Left lung (tissue), 4 donors: ENCODE measurements at regions not wholly inside any gene's neighbourhood (a gene's known extent, or its start where the extent isn't known, plus 50 kb on each side); places are given as distances from the start of the nearest gene placed in this dataset.

Experiments used
- ATAC-seq: fragments of 200-7000 bp; cut with Tn5 transposase; one replicate; pipeline ENCODE4 v1.9.1; 2020; ENCODE audit warnings: moderate library complexity
- DNase-seq, 4 donors: peaks; one replicate each; pipeline ENCODE4 v3.0.0-alpha.2; 2013 to 2020
- H3K27ac ChIP-seq, 2 donors: fragments of 200-600 bp; sonication (generic) in 1 of 2; one replicate each; pipeline versions ENCODE4 v1.5.0 to v1.8.0; 2020 to 2021
- H3K27me3 ChIP-seq, 2 donors: fragments of 200-600 bp; sonication (generic) in 1 of 2; one replicate each; pipeline versions ENCODE4 v1.5.0 to v1.8.0; 2020 to 2021
- H3K36me3 ChIP-seq, 2 donors: fragments of 200-600 bp; sonication (generic) in 1 of 2; one replicate each; pipeline versions ENCODE4 v1.5.0 to v1.8.0; 2020 to 2021
- H3K4me1 ChIP-seq, 2 donors: fragments of 200-600 bp; one replicate each; pipeline ENCODE4 v1.8.0; 2021
- H3K4me3 ChIP-seq, 2 donors: fragments of 200-600 bp; sonication (generic) in 1 of 2; one replicate each; pipeline versions ENCODE4 v1.5.0 to v1.8.0; 2020 to 2021; ENCODE audit warnings: mild to moderate bottlenecking in 1 of 2
- H3K9me3 ChIP-seq, 2 donors: fragments of 200-600 bp; sonication (generic) in 1 of 2; one replicate each; pipeline versions ENCODE4 v1.5.0 to v1.8.0; 2020 to 2021
- CTCF ChIP-seq, 2 donors: fragments of 200-600 bp; sonication (generic) in 1 of 2; IDR thresholded peaks; one replicate each; pipeline versions ENCODE4 v1.5.0 to v1.8.0; 2021; ENCODE audit warnings: antibody characterized with exemption in 2 of 2
- intact Hi-C, 2 donors: fragments of 100-400 bp; cut with DNase I; formaldehyde crosslinking; loops; one replicate each; pipeline versions ENCODE4 v1.11.2 to v1.14.2; 2022
- donor health status: DM: no; HTN: yes; CAD: no.
- donor health status: DM: no; HTN: no; CAD: no.

- Histone ChIP-seq H3K4me1 (no peaks in the 10 kb centered on the region), H3K36me3 (no peaks in the 10 kb centered on the region), H3K27me3 (no peaks in the 10 kb centered on the region), H3K27ac (no peak overlapping the region), H3K4me3 (no peak overlapping the region), H3K9me3 (peaks cover 0 to 59% of the 10 kb centered on the region in 2 donors)
- DNase-seq (no peak), ATAC-seq (no peak)
- intact Hi-C loops, result no loop called here
- TF ChIP-seq CTCF (IDR thresholded peaks at IDR 0.05), result no peak
Measured at GRCh38 chr6:117761610-117762009, 86.3 kb downstream of the NUS1 start.

- no peak for ATAC-seq
- no peaks in the 10 kb centered on the region for H3K27me3 ChIP-seq
- no peaks in the 10 kb centered on the region for H3K36me3 ChIP-seq
- peaks cover 0 to 4% of the 10 kb centered on the region in 2 donors for H3K9me3 ChIP-seq
- no peak overlapping the region for H3K4me3 ChIP-seq
- DNase-seq, result no peak
- no peaks in the 10 kb centered on the region for H3K4me1 ChIP-seq
- no peak for TF ChIP-seq CTCF (IDR thresholded peaks at IDR 0.05)
- intact Hi-C loops, result no loop called here
- H3K27ac ChIP-seq, result no peak overlapping the region
Measured at GRCh38 chr6:117771403-117771802, 96.1 kb downstream of the NUS1 start.

GRCh38 chr6:117776441-117776840 lies 101.2 kb downstream of the NUS1 start:
- ATAC-seq (no peak), DNase-seq (no peak)
- Histone ChIP-seq H3K4me1 (no peaks in the 10 kb centered on the region), H3K27ac (no peak overlapping the region), H3K27me3 (no peaks in the 10 kb centered on the region), H3K36me3 (no peaks in the 10 kb centered on the region), H3K4me3 (no peak overlapping the region), H3K9me3 (no peaks in the 10 kb centered on the region)
- intact Hi-C loops, result no loop called here
- no peak for TF ChIP-seq CTCF (IDR thresholded peaks at IDR 0.05)

GRCh38 chr6:117781550-117781949 lies 106.3 kb downstream of the NUS1 start:
- Histone ChIP-seq H3K27ac (no peak overlapping the region), H3K27me3 (no peaks in the 10 kb centered on the region), H3K4me1 (no peaks in the 10 kb centered on the region), H3K4me3 (no peak overlapping the region), H3K9me3 (no peaks in the 10 kb centered on the region), H3K36me3 (no peaks in the 10 kb centered on the region)
- TF ChIP-seq CTCF (IDR thresholded peaks at IDR 0.05), result no peak
- intact Hi-C loops, result no loop called here
- DNase-seq, result no peak
- ATAC-seq, result no peak

GRCh38 chr6:117783279-117783678 lies 108.0 kb downstream of the NUS1 start:
- ATAC-seq, result no peak
- intact Hi-C loops, result no loop called here
- Histone ChIP-seq H3K27ac (no peak overlapping the region), H3K36me3 (no peaks in the 10 kb centered on the region), H3K27me3 (no peaks in the 10 kb centered on the region), H3K4me1 (no peaks in the 10 kb centered on the region), H3K9me3 (no peaks in the 10 kb centered on the region), H3K4me3 (no peak overlapping the region)
- no peak for DNase-seq
- TF ChIP-seq CTCF (IDR thresholded peaks at IDR 0.05), result no peak
